HK-2 (cell line): ENCODE measurements at regions not wholly inside any gene's neighbourhood (a gene's known extent, or its start where the extent isn't known, plus 50 kb on each side); places are given as distances from the start of the nearest gene placed in this dataset.
"Not testable (repeated sequence)": the region's sequence is repeated elsewhere in the genome, so short reads cannot be mapped to it uniquely, and the experiment has no call there.

Source experiments
- DNase-seq: peaks from one replicate; pipeline ENCODE4 v3.0.0-alpha.2; 2018; ENCODE audit not compliant: unreplicated experiment

- no peak for DNase-seq
These were observed 103.3 kb upstream of the ANK2 start for GRCh38 chr4:112946127-112946526.

- DNase-seq: no peak
These were observed 101.8 kb upstream of the ANK2 start for GRCh38 chr4:112947616-112948015.

GRCh38 chr4:112951362-112952312 is 97.8 kb upstream of the ANK2 start:
- no peak for DNase-seq

- no peak for DNase-seq
These were observed 97.1 kb upstream of the ANK2 start for GRCh38 chr4:112952313-112952700.

- DNase-seq: no peak
These were observed 96.2 kb upstream of the ANK2 start for GRCh38 chr4:112953262-112953661.

- no peak for DNase-seq
These were observed 95.2 kb upstream of the ANK2 start for GRCh38 chr4:112954286-112954685.

- DNase-seq: no peak
These were observed 93.0 kb upstream of the ANK2 start for GRCh38 chr4:112956484-112956896.

GRCh38 chr4:112957764-112958163 is 91.7 kb upstream of the ANK2 start:
- DNase-seq: not testable (repeated sequence)

- DNase-seq: no peak
These were observed 82.6 kb upstream of the ANK2 start for GRCh38 chr4:112966701-112967488.

GRCh38 chr4:112968451-112969159 is 80.8 kb upstream of the ANK2 start:
- DNase-seq: no peak

GRCh38 chr4:112970903-112971302 is 78.5 kb upstream of the ANK2 start:
- no peak for DNase-seq

GRCh38 chr4:112973750-112974251 is 75.7 kb upstream of the ANK2 start:
- no peak for DNase-seq

- no peak for DNase-seq
These were observed 73.7 kb upstream of the ANK2 start for GRCh38 chr4:112975567-112976355.

- DNase-seq: no peak
These were observed 70.6 kb upstream of the ANK2 start for GRCh38 chr4:112978691-112979472.

- no peak for DNase-seq
These were observed 69.5 kb upstream of the ANK2 start for GRCh38 chr4:112979881-112980421.

GRCh38 chr4:112982680-112983079 is 66.8 kb upstream of the ANK2 start:
- no peak for DNase-seq

GRCh38 chr4:112994732-112995464 is 54.6 kb upstream of the ANK2 start:
- no peak for DNase-seq
